H1 (cell line): ENCODE measurements at regions not wholly inside any gene's neighbourhood (a gene's known extent, or its start where the extent isn't known, plus 50 kb on each side); places are given as distances from the start of the nearest gene placed in this dataset.

Experiments used
- CBX5 ChIP-seq: fragments of 300-800, 300-1000 bp; sonication (generic); IDR thresholded peaks from 2 replicates; pipeline ENCODE4 v1.7.1; 2016; ENCODE audit warnings: antibody characterized with exemption, low read length, low read depth
- CTBP2 ChIP-seq: IDR thresholded peaks from 2 replicates; pipeline ENCODE4 v1.7.0; 2011; ENCODE audit warnings: borderline replicate concordance, mild to moderate bottlenecking, moderate library complexity, mixed read lengths, low read length; ENCODE audit not compliant: insufficient read depth, insufficient read length
- NRF1 ChIP-seq: IDR thresholded peaks from 2 replicates; pipeline ENCODE4 v1.6.1; 2011; ENCODE audit warnings: mild to moderate bottlenecking, low read depth, low read length, improper control_type of control experiment
- PHF8 ChIP-seq: fragments of 200-600 bp; sonication (generic); conservative IDR thresholded peaks from 2 replicates; pipeline ENCODE4 v1.7.1; 2012; ENCODE audit warnings: low read depth, mild to moderate bottlenecking, inconsistent platforms, low read length, moderate library complexity
- POU5F1 ChIP-seq: IDR thresholded peaks from 2 replicates; pipeline ENCODE4 v1.6.1; 2011; ENCODE audit warnings: low read depth, mild to moderate bottlenecking, low read length, moderate library complexity
- RXRA ChIP-seq: IDR thresholded peaks from 2 replicates; pipeline ENCODE4 v1.6.1; 2011; ENCODE audit warnings: low read depth, mild to moderate bottlenecking, low read length, moderate library complexity; ENCODE audit not compliant: insufficient read depth
- TAF1 ChIP-seq: IDR thresholded peaks from 2 replicates; pipeline ENCODE4 v1.6.1; 2011; ENCODE audit warnings: mild to moderate bottlenecking, low read depth, low read length

GRCh38 chr14:71583705-71584104 is 348.5 kb upstream of the RGS6 start (continued):
- no peak for TF ChIP-seq CTBP2
- TF ChIP-seq TAF1, result no peak
- TF ChIP-seq RXRA, result no peak
- no peak for TF ChIP-seq NRF1
- no peak for TF ChIP-seq CBX5
- no peak for TF ChIP-seq POU5F1
- no peak for TF ChIP-seq PHF8
